ENCODE measurements at regions not wholly inside any gene's neighbourhood (a gene's known extent, or its start where the extent isn't known, plus 50 kb on each side); places are given as distances from the start of the nearest gene placed in this dataset.

DNA sequence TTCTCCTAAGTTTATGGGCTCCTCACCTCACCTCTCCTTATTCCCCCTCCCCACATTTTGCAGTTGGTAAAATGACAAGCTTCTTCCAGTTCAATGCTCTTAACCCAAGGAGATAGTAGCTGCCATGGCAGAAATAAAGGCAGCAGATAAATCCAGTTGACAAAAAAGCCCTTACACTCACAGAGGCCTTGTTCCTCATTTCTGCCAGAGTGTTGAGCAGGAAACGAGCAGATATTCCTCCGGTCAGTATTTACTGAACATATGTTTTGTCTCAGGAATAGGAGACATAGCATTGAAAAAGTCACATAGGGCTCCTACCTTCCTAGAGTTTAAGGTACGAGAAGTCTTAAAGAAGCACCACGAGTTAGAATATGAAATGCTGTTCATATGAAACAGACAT lies 493.7 kb upstream of the TNP1 start:
- TF ChIP-seq, protein P1, sequence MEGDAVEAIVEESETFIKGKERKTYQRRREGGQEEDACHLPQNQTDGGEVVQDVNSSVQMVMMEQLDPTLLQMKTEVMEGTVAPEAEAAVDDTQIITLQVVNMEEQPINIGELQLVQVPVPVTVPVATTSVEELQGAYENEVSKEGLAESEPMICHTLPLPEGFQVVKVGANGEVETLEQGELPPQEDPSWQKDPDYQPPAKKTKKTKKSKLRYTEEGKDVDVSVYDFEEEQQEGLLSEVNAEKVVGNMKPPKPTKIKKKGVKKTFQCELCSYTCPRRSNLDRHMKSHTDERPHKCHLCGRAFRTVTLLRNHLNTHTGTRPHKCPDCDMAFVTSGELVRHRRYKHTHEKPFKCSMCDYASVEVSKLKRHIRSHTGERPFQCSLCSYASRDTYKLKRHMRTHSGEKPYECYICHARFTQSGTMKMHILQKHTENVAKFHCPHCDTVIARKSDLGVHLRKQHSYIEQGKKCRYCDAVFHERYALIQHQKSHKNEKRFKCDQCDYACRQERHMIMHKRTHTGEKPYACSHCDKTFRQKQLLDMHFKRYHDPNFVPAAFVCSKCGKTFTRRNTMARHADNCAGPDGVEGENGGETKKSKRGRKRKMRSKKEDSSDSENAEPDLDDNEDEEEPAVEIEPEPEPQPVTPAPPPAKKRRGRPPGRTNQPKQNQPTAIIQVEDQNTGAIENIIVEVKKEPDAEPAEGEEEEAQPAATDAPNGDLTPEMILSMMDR (IDR thresholded peaks at IDR 0.05): no peak
- TF ChIP-seq POLR2A (IDR thresholded peaks at IDR 0.05): no peak
